Stimulated activated effector memory CD8-positive, alpha-beta T cell treated with anti-CD3 and anti-CD28 coated beads, Interleukin-12 subunit alpha, Interleukin-12 subunit beta, amount 100 ng/mL, for 72 hours (primary cell): ENCODE measurements at regions not wholly inside any gene's neighbourhood (a gene's known extent, or its start where the extent isn't known, plus 50 kb on each side); places are given as distances from the start of the nearest gene placed in this dataset.

Experiments used
- ATAC-seq: fragments of 150-1000 bp; cut with Tn5 transposase; 2 replicates; pipeline ENCODE4 v1.10.0; 2021
- DNase-seq, 2 donors: peaks; one replicate each; pipeline ENCODE4 v3.0.0; 2021 to 2022; ENCODE audit warnings: low spot score in 2 of 2
- H3K27ac Mint-ChIP-seq: one replicate; pipeline ENCODE4 v1.8.0; 2022; ENCODE audit warnings: mild to moderate bottlenecking, mixed read lengths
- H3K36me3 Mint-ChIP-seq: one replicate; pipeline ENCODE4 v1.8.0; 2022; ENCODE audit warnings: mild to moderate bottlenecking, mixed read lengths
- H3K4me1 Mint-ChIP-seq: one replicate; pipeline ENCODE4 v1.8.0; 2022; ENCODE audit warnings: mixed read lengths
- H3K4me3 Mint-ChIP-seq: one replicate; pipeline ENCODE4 v1.8.0; 2022; ENCODE audit warnings: mild to moderate bottlenecking, mixed read lengths
- H3K9me3 Mint-ChIP-seq: one replicate; pipeline ENCODE4 v1.8.0; 2022; ENCODE audit warnings: mixed read lengths

DNA sequence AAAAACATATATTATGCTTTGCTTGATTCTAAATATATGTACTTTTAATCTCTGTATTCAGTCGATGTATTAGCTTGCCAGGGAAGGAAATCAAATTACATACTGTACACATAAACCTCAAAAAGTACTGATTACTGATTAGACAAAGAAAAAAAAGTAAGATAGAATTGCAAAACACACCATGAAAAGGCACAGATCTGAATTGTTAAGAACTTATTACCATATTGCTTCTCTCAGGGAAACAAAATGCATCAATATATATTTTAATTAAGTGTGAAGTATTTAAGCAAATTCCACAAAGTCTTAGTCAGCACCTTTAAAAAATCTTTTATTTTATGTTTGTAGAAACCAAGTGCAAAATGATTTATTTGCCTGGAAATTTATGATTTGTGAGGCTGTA, 309.3 kb downstream of the RNF144A start:
- no peaks in the 10 kb centered on the region for H3K9me3 Mint-ChIP-seq
- H3K36me3 Mint-ChIP-seq = no peaks in the 10 kb centered on the region
- H3K4me3 Mint-ChIP-seq = no peak overlapping the region
- DNase-seq (no peak), ATAC-seq (no peak)
- no peaks in the 10 kb centered on the region for H3K4me1 Mint-ChIP-seq
- no peak overlapping the region for H3K27ac Mint-ChIP-seq

DNA sequence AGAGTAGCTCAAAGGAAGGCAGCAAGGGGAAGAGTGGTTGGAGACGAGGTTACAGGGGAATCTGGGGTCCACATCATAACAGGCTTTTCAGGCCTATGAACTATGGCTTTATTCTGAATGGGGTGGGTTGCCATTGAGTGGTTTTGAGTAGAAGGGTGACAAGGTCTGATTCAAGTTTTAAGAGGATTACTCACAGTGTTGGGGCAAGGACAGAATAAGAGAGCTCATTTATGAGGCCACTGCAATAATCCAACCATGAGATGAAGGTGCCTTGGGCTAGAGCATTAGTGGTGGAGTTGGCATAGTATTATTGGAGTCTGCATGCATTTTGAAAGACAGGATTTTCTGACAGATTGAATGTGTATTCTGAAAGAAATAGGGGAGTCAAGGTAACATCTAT, 315.9 kb downstream of the RNF144A start:
- Mint-ChIP-seq H3K9me3 (no peaks in the 10 kb centered on the region), H3K4me3 (no peak overlapping the region), H3K27ac (no peak overlapping the region), H3K4me1 (no peaks in the 10 kb centered on the region), H3K36me3 (no peaks in the 10 kb centered on the region)
- ATAC-seq (no peak), DNase-seq (no peak)

DNA sequence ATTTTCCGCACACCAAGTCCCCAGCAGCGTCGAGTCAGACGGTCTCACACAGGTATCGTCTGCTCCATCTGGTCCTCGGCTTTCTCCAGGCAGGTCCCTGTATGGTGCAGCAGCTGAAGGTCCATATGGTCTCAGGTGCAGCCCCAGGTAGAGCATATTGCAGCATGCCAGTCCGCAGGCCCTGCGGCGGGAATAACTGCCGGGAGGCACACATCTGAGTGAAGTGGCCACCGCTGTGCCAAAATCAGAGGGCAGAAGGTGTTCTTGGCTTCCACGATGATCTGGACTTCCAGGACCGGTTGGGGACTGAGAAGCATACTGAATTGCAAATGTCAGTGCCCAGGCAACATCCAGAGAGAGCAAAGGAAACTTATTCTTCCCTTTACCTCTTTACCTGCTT, 320.3 kb downstream of the RNF144A start:
- Mint-ChIP-seq H3K27ac (no peak overlapping the region), H3K36me3 (no peaks in the 10 kb centered on the region), H3K9me3 (no peaks in the 10 kb centered on the region), H3K4me3 (no peak overlapping the region), H3K4me1 (no peaks in the 10 kb centered on the region)
- ATAC-seq = no peak
- no peak for DNase-seq

DNA sequence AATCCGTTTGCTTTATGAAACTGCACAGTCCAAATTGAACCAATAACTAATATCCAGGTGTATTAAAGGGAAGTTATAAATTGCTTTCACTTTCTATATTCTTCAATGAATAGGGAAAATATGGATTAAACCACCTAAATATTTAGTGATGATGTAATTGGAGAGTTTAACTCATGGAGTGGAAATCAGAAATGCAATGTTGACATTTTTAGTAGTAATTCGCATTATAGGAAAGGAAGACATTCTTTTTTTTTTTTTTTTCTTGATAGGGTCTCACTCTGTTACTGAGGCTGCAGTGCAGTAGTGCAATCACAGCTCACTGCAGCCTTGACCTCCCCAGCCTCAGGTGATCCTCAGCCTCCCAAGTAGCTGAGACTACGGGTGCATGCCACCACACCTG, 321.9 kb downstream of the RNF144A start:
- H3K4me1 Mint-ChIP-seq = no peaks in the 10 kb centered on the region
- H3K9me3 Mint-ChIP-seq = no peaks in the 10 kb centered on the region
- no peaks in the 10 kb centered on the region for H3K36me3 Mint-ChIP-seq
- DNase-seq = no peak
- ATAC-seq = no peak
- H3K4me3 Mint-ChIP-seq = no peak overlapping the region
- no peak overlapping the region for H3K27ac Mint-ChIP-seq

DNA sequence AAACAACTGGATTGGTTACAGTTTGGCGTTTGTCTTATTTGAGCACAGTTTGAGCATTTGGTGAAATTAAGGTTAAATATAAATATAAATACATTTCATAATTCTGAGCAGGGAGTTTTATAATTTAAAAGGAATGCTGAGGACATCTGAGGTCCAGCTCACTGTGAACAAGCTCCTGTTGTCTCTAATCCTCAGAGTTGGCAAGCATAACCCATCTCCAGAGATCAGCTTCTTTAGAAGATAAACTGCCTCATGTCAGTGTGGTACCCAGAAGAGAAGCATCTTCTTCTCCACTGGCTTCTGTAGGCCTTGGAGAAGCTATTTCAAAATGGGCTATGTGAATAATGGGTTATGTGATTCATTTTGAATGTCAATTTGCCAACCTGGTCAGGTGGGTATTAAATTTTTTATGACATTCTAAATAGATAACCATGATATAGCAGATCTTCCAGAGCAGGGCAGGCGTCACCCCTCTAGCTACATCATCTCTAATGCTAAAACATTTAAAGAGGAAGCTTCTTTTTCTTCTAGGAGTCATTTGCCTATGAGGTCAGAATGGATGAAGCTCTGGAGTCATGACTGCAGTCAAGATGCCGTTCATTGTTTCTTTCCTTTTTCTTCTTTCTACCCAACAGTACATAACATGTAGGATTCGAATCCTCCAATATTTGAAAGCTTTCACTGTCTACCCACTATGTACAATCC, 324.0 kb downstream of the RNF144A start:
- no peaks in the 10 kb centered on the region for H3K9me3 Mint-ChIP-seq

DNA sequence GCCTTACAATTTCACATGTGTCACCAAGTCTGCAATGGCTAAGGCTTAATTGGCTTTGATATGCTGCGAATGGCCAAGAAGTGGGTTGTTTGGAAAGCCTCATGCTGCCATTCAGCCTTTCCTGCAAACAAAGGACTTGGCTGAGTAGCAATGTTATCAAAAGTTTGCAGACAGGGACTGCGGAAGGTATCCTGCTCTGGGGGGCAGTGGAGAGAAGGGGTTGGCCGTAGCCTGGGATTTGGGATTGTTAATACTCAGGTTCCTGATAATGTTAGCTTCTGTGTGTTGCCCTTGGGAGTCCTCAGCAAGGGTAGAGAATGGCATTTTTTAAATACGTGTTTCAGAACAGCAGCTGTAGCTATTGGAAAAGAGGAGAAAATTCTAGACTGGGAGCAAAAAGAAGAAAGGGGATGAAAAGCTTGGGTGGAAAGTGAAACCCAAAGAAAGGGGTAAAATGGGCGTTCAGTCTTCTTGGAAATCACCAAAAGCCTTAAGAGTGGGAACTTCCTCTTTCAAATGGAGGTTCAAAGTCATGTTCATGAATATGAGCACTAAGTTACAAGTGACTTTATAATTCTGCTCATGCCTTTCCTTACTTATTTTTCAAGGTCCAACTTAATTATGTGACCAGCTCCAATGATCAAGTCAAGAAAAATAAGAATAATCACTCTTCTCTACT, 325.1 kb downstream of the RNF144A start:
- Mint-ChIP-seq H3K36me3 (no peaks in the 10 kb centered on the region), H3K27ac (no peak overlapping the region), H3K4me3 (no peak overlapping the region), H3K4me1 (no peaks in the 10 kb centered on the region), H3K9me3 (no peaks in the 10 kb centered on the region)
- no peak for DNase-seq
- ATAC-seq = no peak

More for the DNA sequence above, 324.0 kb downstream of the RNF144A start:
- H3K4me1 Mint-ChIP-seq = no peaks in the 10 kb centered on the region
- no peak overlapping the region for H3K27ac Mint-ChIP-seq
- no peaks in the 10 kb centered on the region for H3K36me3 Mint-ChIP-seq
- ATAC-seq (no peak), DNase-seq (no peak)
- H3K4me3 Mint-ChIP-seq = no peak overlapping the region

DNA sequence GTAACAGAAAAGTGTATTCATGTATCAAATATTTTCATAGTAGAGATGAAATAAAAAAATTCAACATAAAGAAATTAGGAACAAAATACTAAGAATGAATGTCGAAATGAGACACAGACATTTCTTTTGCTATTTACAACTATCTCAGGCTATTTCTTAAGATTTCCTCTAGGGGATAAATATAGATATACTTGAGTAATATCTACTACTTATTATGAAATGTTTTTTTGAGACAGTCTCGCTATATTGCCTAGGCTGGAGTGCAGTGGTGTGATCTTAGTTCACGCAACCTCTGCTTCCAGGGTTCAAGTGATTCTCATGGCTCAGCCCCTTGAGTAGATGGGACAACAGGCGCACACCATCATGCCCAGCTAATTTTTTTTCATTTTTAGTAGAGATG, 326.1 kb downstream of the RNF144A start:
- no peaks in the 10 kb centered on the region for H3K36me3 Mint-ChIP-seq
- H3K4me3 Mint-ChIP-seq = no peak overlapping the region
- no peaks in the 10 kb centered on the region for H3K9me3 Mint-ChIP-seq
- H3K4me1 Mint-ChIP-seq = no peaks in the 10 kb centered on the region
- no peak for ATAC-seq
- no peak for DNase-seq
- no peak overlapping the region for H3K27ac Mint-ChIP-seq

DNA sequence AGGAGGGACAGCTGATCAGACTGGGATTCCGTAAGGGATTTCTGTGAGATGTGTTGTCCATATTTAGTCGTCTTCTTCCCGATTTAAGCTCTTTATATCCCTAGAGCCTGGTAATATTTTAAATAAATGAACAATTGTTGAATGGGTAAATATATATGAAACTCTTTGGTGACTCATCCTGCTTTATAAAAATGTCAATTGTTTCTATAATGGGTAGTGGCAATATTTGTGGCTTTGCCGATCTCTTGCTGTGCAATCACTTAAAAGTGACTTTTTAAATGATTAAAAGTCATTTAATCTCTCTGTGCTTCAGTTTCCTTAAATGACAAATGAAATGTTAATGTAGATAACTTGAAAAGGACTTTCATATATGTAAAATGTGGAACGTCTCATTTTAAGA, 339.2 kb downstream of the RNF144A start:
- H3K4me1 Mint-ChIP-seq = no peaks in the 10 kb centered on the region
- no peak for DNase-seq
- H3K27ac Mint-ChIP-seq = no peak overlapping the region
- no peaks in the 10 kb centered on the region for H3K36me3 Mint-ChIP-seq
- H3K4me3 Mint-ChIP-seq = no peak overlapping the region
- H3K9me3 Mint-ChIP-seq = no peaks in the 10 kb centered on the region
- ATAC-seq = no peak

DNA sequence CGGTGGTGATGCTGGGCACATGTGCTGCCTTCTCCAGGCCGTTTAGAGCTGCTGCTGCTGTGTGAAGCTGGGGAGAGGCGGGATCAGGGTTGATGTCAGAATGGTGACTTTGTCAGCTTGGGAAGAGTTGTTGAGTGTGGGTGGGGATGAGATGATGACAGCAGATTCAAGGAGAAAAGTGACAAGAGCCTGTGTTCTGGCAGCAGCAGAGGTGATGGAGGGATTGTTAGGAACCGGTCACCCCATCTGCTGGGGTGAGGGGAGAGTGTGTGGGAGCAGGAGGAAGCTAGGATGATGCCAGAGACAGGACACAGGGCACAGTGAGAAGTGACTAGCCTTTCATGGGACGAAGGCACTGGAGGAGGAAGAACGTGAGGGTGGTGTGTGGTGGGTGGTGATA, 345.5 kb downstream of the RNF144A start:
- no peak overlapping the region for H3K27ac Mint-ChIP-seq
- ATAC-seq = no peak
- peaks cover 7% of the 10 kb centered on the region for H3K4me1 Mint-ChIP-seq
- H3K36me3 Mint-ChIP-seq = no peaks in the 10 kb centered on the region
- no peak overlapping the region for H3K4me3 Mint-ChIP-seq
- no peaks in the 10 kb centered on the region for H3K9me3 Mint-ChIP-seq
- no peak for DNase-seq

DNA sequence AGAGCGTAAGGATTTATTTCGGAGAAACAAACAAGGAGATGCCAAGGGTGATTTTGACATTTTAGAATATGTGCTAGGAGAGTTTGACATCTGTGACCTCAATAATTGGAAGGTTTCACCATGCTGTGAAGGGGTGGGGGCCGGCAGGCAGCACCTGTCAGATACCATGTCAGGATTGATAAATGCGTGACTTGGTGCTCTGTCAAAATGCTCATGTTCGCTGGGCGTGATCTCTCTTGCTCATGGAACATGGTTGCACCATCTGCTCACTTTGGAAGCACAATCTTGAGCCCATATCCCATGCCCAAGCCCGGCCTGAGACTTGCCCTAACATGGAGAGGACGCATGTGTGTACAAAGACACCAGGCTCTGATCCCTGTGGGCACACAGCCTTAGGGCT, 347.6 kb downstream of the RNF144A start:
- Mint-ChIP-seq H3K4me3 (no peak overlapping the region), H3K36me3 (no peaks in the 10 kb centered on the region), H3K9me3 (no peaks in the 10 kb centered on the region), H3K27ac (no peak overlapping the region), H3K4me1 (peaks cover 7% of the 10 kb centered on the region)
- ATAC-seq (no peak), DNase-seq (no peak)

DNA sequence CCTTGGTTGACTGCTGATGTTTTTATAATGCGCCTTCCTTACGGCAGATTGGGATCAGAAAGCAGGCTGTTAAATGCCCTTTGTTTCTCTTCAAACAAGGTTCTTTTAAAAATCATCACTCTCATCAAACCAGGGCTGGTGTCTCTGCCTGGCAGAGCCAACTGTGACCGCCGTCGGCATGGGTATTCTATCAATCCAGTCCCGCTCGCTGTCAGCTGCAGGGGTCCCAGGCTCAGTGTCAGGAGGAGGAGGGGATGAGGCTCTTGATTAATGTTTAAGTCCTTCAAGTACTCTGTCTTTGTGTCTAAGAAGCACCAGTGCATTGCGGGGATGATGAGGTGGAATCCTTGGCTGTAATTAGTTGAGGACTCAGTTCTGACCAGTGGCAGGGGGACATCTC, 348.1 kb downstream of the RNF144A start:
- no peak for ATAC-seq
- Mint-ChIP-seq H3K9me3 (no peaks in the 10 kb centered on the region), H3K36me3 (no peaks in the 10 kb centered on the region), H3K27ac (no peak overlapping the region), H3K4me3 (no peak overlapping the region), H3K4me1 (peaks cover 7% of the 10 kb centered on the region)
- no peak for DNase-seq

DNA sequence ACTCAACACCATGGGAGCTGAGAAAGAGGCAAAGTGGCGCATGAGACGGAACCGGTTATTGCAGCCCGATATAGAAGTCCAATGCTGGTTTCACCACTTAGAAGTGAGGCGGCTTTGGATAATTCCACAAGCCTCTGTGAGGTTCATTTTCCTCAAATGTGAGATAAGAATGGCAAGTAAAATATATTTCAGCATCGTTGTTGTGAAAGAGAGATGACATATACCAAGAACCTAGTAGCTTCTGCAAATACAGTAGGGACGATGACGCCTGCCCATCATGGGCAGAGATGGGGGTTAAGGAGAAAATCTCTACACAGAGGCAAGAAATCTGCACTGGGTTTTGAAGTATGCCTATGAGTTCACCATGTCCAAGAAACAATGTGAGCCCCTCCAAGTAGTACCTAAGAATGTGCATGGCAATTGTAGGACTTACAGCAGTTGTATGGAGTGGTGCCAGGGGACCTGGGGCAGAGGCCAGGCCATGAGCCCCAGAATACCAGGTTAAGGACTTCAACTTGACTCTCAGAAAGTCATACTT, 352.0 kb downstream of the RNF144A start:
- Mint-ChIP-seq H3K4me1 (no peaks in the 10 kb centered on the region), H3K4me3 (no peak overlapping the region), H3K36me3 (no peaks in the 10 kb centered on the region), H3K27ac (no peak overlapping the region), H3K9me3 (no peaks in the 10 kb centered on the region)
- ATAC-seq = no peak
- no peak for DNase-seq

DNA sequence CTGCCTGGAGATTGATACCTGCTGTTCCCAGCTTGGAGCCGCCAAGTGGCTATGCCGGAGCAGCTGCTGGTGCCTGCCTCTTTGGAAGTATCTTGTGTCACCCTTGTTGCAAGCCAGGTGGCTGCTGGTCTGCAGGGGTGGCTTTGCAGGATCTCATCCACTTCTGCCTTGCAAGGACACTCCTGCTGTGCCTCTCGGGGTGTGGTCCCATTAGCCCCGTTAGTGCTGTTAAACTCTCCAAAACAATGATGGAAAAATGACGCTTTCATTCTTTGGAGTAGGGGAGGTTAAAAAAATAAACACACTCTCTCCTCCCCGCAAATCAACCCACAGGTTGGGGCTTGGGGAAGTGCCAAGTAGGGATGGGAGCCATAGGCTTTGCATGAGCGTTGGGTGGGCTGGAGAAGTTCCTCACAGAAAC, 352.8 kb downstream of the RNF144A start:
- no peaks in the 10 kb centered on the region for H3K9me3 Mint-ChIP-seq
- no peaks in the 10 kb centered on the region for H3K36me3 Mint-ChIP-seq
- no peaks in the 10 kb centered on the region for H3K4me1 Mint-ChIP-seq
- no peak for ATAC-seq
- H3K27ac Mint-ChIP-seq = no peak overlapping the region
- no peak for DNase-seq
- H3K4me3 Mint-ChIP-seq = no peak overlapping the region

DNA sequence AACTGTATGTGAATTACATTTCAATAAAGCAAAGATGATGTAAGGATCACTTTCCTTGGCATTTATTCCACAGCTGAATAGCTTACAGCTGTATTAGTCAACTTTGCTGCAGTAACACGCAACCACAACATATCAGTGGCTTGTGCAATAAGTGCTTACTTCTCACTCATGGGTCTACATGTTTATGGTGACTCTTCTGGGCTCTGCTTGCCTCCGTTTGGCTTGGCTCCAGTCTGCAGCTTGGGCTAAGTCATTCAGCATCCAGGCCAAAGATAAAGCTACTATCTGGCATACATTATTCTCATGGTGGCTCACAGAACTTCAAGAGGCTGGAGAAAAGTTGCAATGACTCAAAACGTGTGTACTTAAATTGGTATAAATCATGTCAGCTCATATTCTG, 355.0 kb downstream of the RNF144A start:
- DNase-seq = no peak
- H3K9me3 Mint-ChIP-seq = no peaks in the 10 kb centered on the region
- no peak overlapping the region for H3K27ac Mint-ChIP-seq
- no peak overlapping the region for H3K4me3 Mint-ChIP-seq
- ATAC-seq = no peak
- H3K36me3 Mint-ChIP-seq = no peaks in the 10 kb centered on the region
- H3K4me1 Mint-ChIP-seq = no peaks in the 10 kb centered on the region

DNA sequence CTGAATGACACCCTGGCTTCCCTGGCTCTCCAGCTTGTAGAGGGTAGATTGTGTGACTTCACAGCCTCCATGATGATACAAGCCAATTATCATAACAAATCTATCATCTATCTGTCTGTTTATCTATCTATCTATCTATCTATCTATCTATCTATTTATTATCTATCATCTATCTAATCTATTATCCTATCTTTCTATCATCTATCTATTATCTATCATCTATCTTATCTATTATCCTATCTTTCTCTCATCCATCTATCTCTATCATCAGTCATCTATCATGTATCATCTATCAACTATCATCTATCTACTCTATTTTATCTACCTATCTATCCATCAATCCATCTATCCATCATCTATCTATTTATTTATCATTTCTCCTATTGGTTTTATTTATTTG, 361.8 kb downstream of the RNF144A start:
- Mint-ChIP-seq H3K27ac (no peak overlapping the region), H3K4me3 (no peak overlapping the region), H3K9me3 (no peaks in the 10 kb centered on the region), H3K4me1 (no peaks in the 10 kb centered on the region), H3K36me3 (no peaks in the 10 kb centered on the region)
- DNase-seq (no peak), ATAC-seq (no peak)

DNA sequence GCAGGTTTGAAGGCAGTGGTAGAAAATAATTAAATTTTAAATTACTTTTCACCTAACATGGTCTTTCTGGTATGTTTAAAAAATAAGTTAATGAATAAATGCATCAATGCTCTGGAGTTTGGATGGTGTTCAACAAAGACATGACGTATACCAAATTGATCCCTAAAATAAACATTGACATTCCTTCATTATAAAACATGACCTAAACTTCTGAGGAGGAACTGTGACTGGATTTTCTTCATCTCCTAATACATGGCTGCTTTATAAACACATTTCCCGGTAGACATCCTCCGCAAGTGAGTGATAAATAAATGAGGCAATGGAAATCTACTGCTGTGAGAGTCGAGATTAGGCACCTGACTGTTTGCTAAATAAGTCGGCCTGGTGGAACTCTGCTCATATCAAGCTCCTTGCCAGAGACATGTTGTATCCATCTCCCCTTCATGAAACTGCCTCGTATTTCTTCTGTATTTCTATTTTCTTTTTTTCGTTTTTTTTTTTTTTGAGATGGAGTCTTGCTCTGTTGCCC, 362.3 kb downstream of the RNF144A start:
- Mint-ChIP-seq H3K9me3 (no peaks in the 10 kb centered on the region), H3K27ac (no peak overlapping the region), H3K4me1 (no peaks in the 10 kb centered on the region), H3K4me3 (no peak overlapping the region), H3K36me3 (no peaks in the 10 kb centered on the region)
- DNase-seq (no peak), ATAC-seq (no peak)
